Glutamatergic neuron (in vitro differentiated cells): ENCODE measurements at regions not wholly inside any gene's neighbourhood (a gene's known extent, or its start where the extent isn't known, plus 50 kb on each side); places are given as distances from the start of the nearest gene placed in this dataset.

ENCODE experiments used
- DNase-seq: peaks from one replicate; pipeline ENCODE4 v3.0.0; 2022
- H3K27ac Mint-ChIP-seq: one replicate; pipeline ENCODE4 v1.8.0; 2020; ENCODE audit warnings: mild to moderate bottlenecking, mixed read lengths, inconsistent platforms; ENCODE audit not compliant: unreplicated experiment
- H3K27me3 Mint-ChIP-seq: one replicate; pipeline ENCODE4 v1.8.0; 2020; ENCODE audit warnings: mild to moderate bottlenecking, moderate library complexity, mixed read lengths, inconsistent platforms; ENCODE audit not compliant: unreplicated experiment
- H3K36me3 Mint-ChIP-seq: one replicate; pipeline ENCODE4 v1.8.0; 2020; ENCODE audit warnings: mild to moderate bottlenecking, mixed read lengths, inconsistent platforms; ENCODE audit not compliant: unreplicated experiment
- H3K4me1 Mint-ChIP-seq: one replicate; pipeline ENCODE4 v1.8.0; 2020; ENCODE audit warnings: mild to moderate bottlenecking, low read depth, mixed read lengths, inconsistent platforms; ENCODE audit not compliant: unreplicated experiment
- H3K4me3 Mint-ChIP-seq: one replicate; pipeline ENCODE4 v1.8.0; 2020; ENCODE audit warnings: mild to moderate bottlenecking, mixed read lengths, inconsistent platforms; ENCODE audit not compliant: unreplicated experiment
- H3K9me3 Mint-ChIP-seq: one replicate; pipeline ENCODE4 v1.8.0; 2020; ENCODE audit warnings: mild to moderate bottlenecking, moderate library complexity, mixed read lengths, inconsistent platforms; ENCODE audit not compliant: unreplicated experiment
- TF ChIP-seq, protein P1 (sequence below): fragments of 200-600 bp; sonication (generic); IDR thresholded peaks from one replicate; pipeline ENCODE4 v1.5.0; 2021; ENCODE audit not compliant: partially characterized antibody, unreplicated experiment

DNA sequence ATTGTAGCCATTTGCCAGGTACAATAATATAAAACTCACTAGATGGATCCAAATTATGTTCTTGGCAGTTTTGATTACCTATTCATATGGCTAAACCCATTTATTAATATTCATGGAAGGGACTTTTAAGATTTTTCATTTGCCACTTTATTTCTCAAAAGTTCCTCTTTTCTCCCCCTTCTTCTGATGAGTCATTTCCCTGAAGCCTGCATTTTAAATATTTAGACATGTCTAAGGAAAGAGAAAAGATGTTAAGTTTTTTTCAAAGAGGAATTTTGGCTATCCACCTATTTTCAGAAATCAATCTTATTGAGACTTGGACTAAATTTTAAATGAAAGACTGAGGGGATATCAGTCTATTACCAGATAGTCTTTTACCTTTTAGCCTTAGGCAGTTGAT lies 1189.4 kb downstream of the EFNA5 start:
- no peaks in the 10 kb centered on the region for H3K36me3 Mint-ChIP-seq
- H3K4me3 Mint-ChIP-seq, result no peak overlapping the region
- no peaks in the 10 kb centered on the region for H3K9me3 Mint-ChIP-seq
- H3K27me3 Mint-ChIP-seq, result no peaks in the 10 kb centered on the region
- peaks cover 2% of the 10 kb centered on the region for H3K4me1 Mint-ChIP-seq
- H3K27ac Mint-ChIP-seq, result no peak overlapping the region
- TF ChIP-seq, protein P1, sequence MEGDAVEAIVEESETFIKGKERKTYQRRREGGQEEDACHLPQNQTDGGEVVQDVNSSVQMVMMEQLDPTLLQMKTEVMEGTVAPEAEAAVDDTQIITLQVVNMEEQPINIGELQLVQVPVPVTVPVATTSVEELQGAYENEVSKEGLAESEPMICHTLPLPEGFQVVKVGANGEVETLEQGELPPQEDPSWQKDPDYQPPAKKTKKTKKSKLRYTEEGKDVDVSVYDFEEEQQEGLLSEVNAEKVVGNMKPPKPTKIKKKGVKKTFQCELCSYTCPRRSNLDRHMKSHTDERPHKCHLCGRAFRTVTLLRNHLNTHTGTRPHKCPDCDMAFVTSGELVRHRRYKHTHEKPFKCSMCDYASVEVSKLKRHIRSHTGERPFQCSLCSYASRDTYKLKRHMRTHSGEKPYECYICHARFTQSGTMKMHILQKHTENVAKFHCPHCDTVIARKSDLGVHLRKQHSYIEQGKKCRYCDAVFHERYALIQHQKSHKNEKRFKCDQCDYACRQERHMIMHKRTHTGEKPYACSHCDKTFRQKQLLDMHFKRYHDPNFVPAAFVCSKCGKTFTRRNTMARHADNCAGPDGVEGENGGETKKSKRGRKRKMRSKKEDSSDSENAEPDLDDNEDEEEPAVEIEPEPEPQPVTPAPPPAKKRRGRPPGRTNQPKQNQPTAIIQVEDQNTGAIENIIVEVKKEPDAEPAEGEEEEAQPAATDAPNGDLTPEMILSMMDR, result no peak
- no peak for DNase-seq

DNA sequence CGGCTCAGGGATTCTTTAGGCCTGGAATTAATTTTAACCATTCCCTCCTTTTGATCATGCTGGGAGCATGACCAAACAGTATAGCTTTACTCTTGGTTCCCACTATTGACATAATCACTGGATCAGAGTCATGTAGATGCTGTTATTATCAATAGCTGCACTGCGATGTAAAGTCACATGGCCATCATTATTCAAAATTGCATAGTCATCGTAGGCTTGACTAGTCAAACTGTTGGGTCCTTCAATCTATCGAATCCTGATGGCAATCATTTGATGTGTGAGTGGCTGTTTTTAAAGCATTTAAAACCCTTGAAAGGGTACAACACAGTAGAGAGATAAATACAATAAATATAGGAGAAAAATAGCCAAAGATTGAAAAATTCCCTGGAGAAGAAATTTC lies 1194.1 kb downstream of the EFNA5 start:
- TF ChIP-seq, protein P1, result no peak
- no peaks in the 10 kb centered on the region for H3K4me1 Mint-ChIP-seq
- no peak overlapping the region for H3K4me3 Mint-ChIP-seq
- no peaks in the 10 kb centered on the region for H3K9me3 Mint-ChIP-seq
- no peaks in the 10 kb centered on the region for H3K27me3 Mint-ChIP-seq
- no peak for DNase-seq
- no peaks in the 10 kb centered on the region for H3K36me3 Mint-ChIP-seq
- no peak overlapping the region for H3K27ac Mint-ChIP-seq

GRCh38 chr5:106474066-106474465 lies 1196.7 kb downstream of the EFNA5 start:
- no peaks in the 10 kb centered on the region for H3K27me3 Mint-ChIP-seq
- no peak overlapping the region for H3K4me3 Mint-ChIP-seq
- TF ChIP-seq, protein P1, result no peak
- H3K36me3 Mint-ChIP-seq, result peaks cover 5% of the 10 kb centered on the region
- H3K27ac Mint-ChIP-seq, result no peak overlapping the region
- no peaks in the 10 kb centered on the region for H3K4me1 Mint-ChIP-seq
- H3K9me3 Mint-ChIP-seq, result peaks cover 2% of the 10 kb centered on the region
- no peak for DNase-seq

- no peaks in the 10 kb centered on the region for H3K27me3 Mint-ChIP-seq
- no peak for DNase-seq
- H3K36me3 Mint-ChIP-seq, result no peaks in the 10 kb centered on the region
- no peaks in the 10 kb centered on the region for H3K9me3 Mint-ChIP-seq
- H3K4me1 Mint-ChIP-seq, result no peaks in the 10 kb centered on the region
- TF ChIP-seq, protein P1, result no peak
- no peak overlapping the region for H3K4me3 Mint-ChIP-seq
- H3K27ac Mint-ChIP-seq, result no peak overlapping the region
Measured at GRCh38 chr5:106459541-106459940, 1211.2 kb downstream of the EFNA5 start.

DNA sequence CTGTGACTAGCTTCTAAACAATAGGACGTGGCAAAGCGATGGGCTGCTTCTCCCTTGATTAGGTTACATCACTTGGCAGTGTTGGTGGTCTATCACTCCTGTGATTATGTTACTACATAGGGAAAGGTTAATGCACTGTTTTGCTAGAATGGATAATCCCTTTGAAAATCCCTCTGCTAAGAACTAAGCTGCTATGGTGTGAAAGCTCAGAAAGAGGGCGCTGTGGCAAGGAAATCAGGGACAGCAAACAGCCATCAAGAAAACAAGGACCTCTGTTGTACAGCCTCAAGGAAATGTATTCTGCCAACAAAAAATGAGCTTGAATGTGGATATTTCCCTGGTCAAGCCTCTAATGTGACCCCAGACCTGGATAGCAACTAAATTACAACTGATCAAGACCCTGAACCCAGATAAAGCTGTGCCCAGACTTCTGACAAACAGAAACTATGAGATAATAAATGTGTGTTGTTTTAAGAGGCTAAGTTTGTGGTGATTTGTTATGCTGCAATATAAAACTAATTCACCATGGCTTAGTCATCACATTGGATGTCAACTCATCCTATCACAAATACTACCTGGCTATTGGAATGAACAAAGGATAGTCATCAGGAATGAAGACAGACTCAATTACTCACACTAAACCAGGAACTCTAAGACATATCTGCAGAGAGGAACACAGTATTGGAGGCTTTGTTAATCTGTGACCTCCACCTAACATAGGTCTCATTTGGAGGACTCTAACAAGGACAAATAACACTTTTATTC lies 1215.9 kb downstream of the EFNA5 start:
- H3K27ac Mint-ChIP-seq, result no peak overlapping the region
- H3K9me3 Mint-ChIP-seq, result no peaks in the 10 kb centered on the region
- peak; percentile 37 for DNase-seq
- no peak overlapping the region for H3K4me3 Mint-ChIP-seq
- no peaks in the 10 kb centered on the region for H3K27me3 Mint-ChIP-seq
- no peaks in the 10 kb centered on the region for H3K36me3 Mint-ChIP-seq
- TF ChIP-seq, protein P1, result peak; percentile 67
- no peaks in the 10 kb centered on the region for H3K4me1 Mint-ChIP-seq
